Left renal pelvis (tissue), 4 donors: ENCODE measurements at regions not wholly inside any gene's neighbourhood (a gene's known extent, or its start where the extent isn't known, plus 50 kb on each side); places are given as distances from the start of the nearest gene placed in this dataset.
"Not testable (repeated sequence)": the region's sequence is repeated elsewhere in the genome, so short reads cannot be mapped to it uniquely, and the experiment has no call there.

Experiments
- DNase-seq, 4 donors: peaks; one replicate each; pipeline ENCODE4 v3.0.0-alpha.2; 2013; ENCODE audit warnings: low read depth in 4 of 4, low spot score in 3 of 4

GRCh38 chrX:12034741-12035140 lies 103.5 kb upstream of the FRMPD4 start:
- no peak for DNase-seq

GRCh38 chrX:12042615-12043014 lies 95.7 kb upstream of the FRMPD4 start:
- no peak for DNase-seq

- no peak for DNase-seq
Observed at GRCh38 chrX:12052109-12052508, 86.2 kb upstream of the FRMPD4 start.

- no peak for DNase-seq
Observed at GRCh38 chrX:12058087-12058486, 80.2 kb upstream of the FRMPD4 start.

- no peak for DNase-seq
Observed at GRCh38 chrX:12060489-12061260, 77.6 kb upstream of the FRMPD4 start.

- peak in 1 of 4 donors; percentile 0 for DNase-seq
Observed at GRCh38 chrX:12065251-12065650, 73.0 kb upstream of the FRMPD4 start.

GRCh38 chrX:12076046-12076445 lies 62.2 kb upstream of the FRMPD4 start:
- DNase-seq = no peak

GRCh38 chrX:12080265-12080664 lies 58.0 kb upstream of the FRMPD4 start:
- DNase-seq = peak in 2 of 4 donors; percentile 1 to 6

GRCh38 chrX:12082959-12083358 lies 55.3 kb upstream of the FRMPD4 start:
- DNase-seq = not testable (repeated sequence)
